Neural cell (in vitro differentiated cells): ENCODE measurements at regions not wholly inside any gene's neighbourhood (a gene's known extent, or its start where the extent isn't known, plus 50 kb on each side); places are given as distances from the start of the nearest gene placed in this dataset.

Experiments used
- H2AFZ ChIP-seq: fragments of 200-600, 300-800 bp; sonication (generic), shearing (Covaris generic); 2 replicates; pipeline ENCODE4 v1.6.0; 2014; ENCODE audit warnings: low read depth, mild to moderate bottlenecking, antibody characterized with exemption, low read length, moderate library complexity
- H3F3A ChIP-seq: fragments of 200-600 bp; shearing (Covaris generic); 2 replicates; pipeline ENCODE4 v1.6.1; 2016; ENCODE audit warnings: mild to moderate bottlenecking, moderate library complexity, mixed read lengths, antibody characterized with exemption, low read length; ENCODE audit not compliant: insufficient read depth, poor library complexity, severe bottlenecking
- H3K27ac ChIP-seq: fragments of 200-600, 300-800 bp; sonication (generic), shearing (Covaris generic); 2 replicates; pipeline ENCODE4 v1.5.1; 2014; ENCODE audit warnings: mild to moderate bottlenecking, low read length, moderate library complexity
- H3K27me3 ChIP-seq: fragments of 300-800, 200-600 bp; sonication (generic), shearing (Covaris generic); 2 replicates; pipeline ENCODE4 v1.6.0; 2014; ENCODE audit warnings: mild to moderate bottlenecking, low read depth, low read length, moderate library complexity; ENCODE audit not compliant: insufficient read depth
- H3K36me3 ChIP-seq: fragments of 300-800, 200-600 bp; sonication (generic), shearing (Covaris generic); 2 replicates; pipeline ENCODE4 v1.5.1; 2014; ENCODE audit warnings: mild to moderate bottlenecking, antibody characterized with exemption, low read length, moderate library complexity; ENCODE audit not compliant: insufficient read depth
- H3K4me2 ChIP-seq: fragments of 300-800, 200-600 bp; sonication (generic), shearing (Covaris generic); 2 replicates; pipeline ENCODE4 v1.6.0; 2014; ENCODE audit warnings: mild to moderate bottlenecking, low read length
- H3K4me3 ChIP-seq: fragments of 300-800, 200-600 bp; sonication (generic), shearing (Covaris generic); 2 replicates; pipeline ENCODE4 v1.5.1; 2014; ENCODE audit warnings: mild to moderate bottlenecking, low read length, moderate library complexity
- H3K79me2 ChIP-seq: fragments of 200-600 bp; shearing (Covaris generic); replicated peaks from 2 replicates; pipeline ENCODE4 v1.6.0; 2014; ENCODE audit warnings: mild to moderate bottlenecking, low read length, moderate library complexity; ENCODE audit not compliant: insufficient read depth
- H3K9ac ChIP-seq: fragments of 300-800, 200-600 bp; sonication (generic), shearing (Covaris generic); 2 replicates; pipeline ENCODE4 v1.6.1; 2016; ENCODE audit warnings: mild to moderate bottlenecking, low read length, mixed read lengths
- H3K9me2 ChIP-seq: fragments of 200-600 bp; shearing (Covaris generic); 2 replicates; pipeline ENCODE4 v1.6.1; 2016; ENCODE audit warnings: mild to moderate bottlenecking, low read length, mixed read lengths; ENCODE audit not compliant: insufficient read depth
- H3K9me3 ChIP-seq: fragments of 200-600, 300-800 bp; sonication (generic), shearing (Covaris generic); 2 replicates; pipeline ENCODE4 v1.6.1; 2016; ENCODE audit warnings: mild to moderate bottlenecking, mixed run types, low read length, moderate library complexity, mixed read lengths
- H4K20me1 ChIP-seq: fragments of 200-600 bp; shearing (Covaris generic); 2 replicates; pipeline ENCODE4 v1.6.1; 2016; ENCODE audit warnings: mild to moderate bottlenecking, mixed run types; ENCODE audit not compliant: insufficient read depth
- CTCF ChIP-seq: fragments of 450-650 bp; IDR thresholded peaks from 2 replicates; pipeline ENCODE4 v1.5.1; 2014; ENCODE audit warnings: antibody characterized with exemption, mild to moderate bottlenecking, moderate library complexity; ENCODE audit not compliant: poor library complexity, severe bottlenecking
- EP300 ChIP-seq: fragments of 450-650 bp; conservative IDR thresholded peaks from 2 replicates; pipeline ENCODE4 v1.6.1; 2014; ENCODE audit warnings: antibody characterized with exemption, mild to moderate bottlenecking, moderate library complexity; ENCODE audit not compliant: poor library complexity, severe bottlenecking
- EZH2 ChIP-seq: fragments of 200-600, 300-800 bp; shearing (Covaris generic), sonication (generic); IDR thresholded peaks from 2 replicates; pipeline ENCODE4 v1.6.1; 2014; ENCODE audit warnings: antibody characterized with exemption, low read length, borderline replicate concordance, mild to moderate bottlenecking; ENCODE audit not compliant: insufficient read depth, poor library complexity, severe bottlenecking
- MXI1 ChIP-seq: fragments of 450-650 bp; conservative IDR thresholded peaks from 2 replicates; pipeline ENCODE4 v1.6.1; 2014; ENCODE audit warnings: antibody characterized with exemption, mild to moderate bottlenecking; ENCODE audit not compliant: poor library complexity, severe bottlenecking
- POLR2AphosphoS5 ChIP-seq: IDR thresholded peaks from 2 replicates; pipeline ENCODE4 v1.6.1; 2012
- RAD21 ChIP-seq: fragments of 450-650 bp; conservative IDR thresholded peaks from 2 replicates; pipeline ENCODE4 v1.6.1; 2014; ENCODE audit warnings: antibody characterized with exemption, mild to moderate bottlenecking, moderate library complexity
- SMC3 ChIP-seq: fragments of 450-650 bp; conservative IDR thresholded peaks from 2 replicates; pipeline ENCODE4 v1.6.1; 2014; ENCODE audit warnings: antibody characterized with exemption, mild to moderate bottlenecking, moderate library complexity; ENCODE audit not compliant: poor library complexity
- TAF1 ChIP-seq: IDR thresholded peaks from 2 replicates; pipeline ENCODE4 v1.6.1; 2012; ENCODE audit warnings: low read depth
- TF ChIP-seq, protein P1 (sequence below): IDR thresholded peaks from 2 replicates; pipeline ENCODE4 v1.6.1; 2012; ENCODE audit warnings: borderline replicate concordance

DNA sequence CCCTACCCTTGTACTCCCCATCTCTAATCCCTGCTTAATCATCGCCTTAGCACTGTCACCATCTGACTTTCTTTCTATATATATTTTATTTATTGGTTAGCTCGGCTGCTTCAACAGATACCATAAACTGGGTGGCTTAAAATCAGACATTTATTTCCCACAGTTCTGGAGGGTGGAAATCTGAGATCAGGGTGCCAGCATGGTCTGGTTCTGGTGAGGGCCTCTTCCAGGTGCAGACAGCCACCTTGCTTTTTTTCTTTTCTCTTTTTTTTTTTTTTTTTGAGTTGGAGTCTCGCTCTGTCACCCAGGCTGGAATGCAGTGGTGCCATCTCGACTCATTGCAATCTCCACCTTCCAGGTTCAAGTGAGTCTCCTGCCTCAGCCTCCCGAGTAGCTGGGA, 127.5 kb upstream of the ESR1 start:
- Histone ChIP-seq H3K79me2 (no peaks in the 10 kb centered on the region), H3F3A (no peaks in the 10 kb centered on the region), H3K36me3 (no peaks in the 10 kb centered on the region), H3K27me3 (no peaks in the 10 kb centered on the region), H3K27ac (no peak overlapping the region), H3K4me3 (no peak overlapping the region), H3K9me3 (no peaks in the 10 kb centered on the region), H3K9ac (no peak overlapping the region), H3K9me2 (no peaks in the 10 kb centered on the region), H2AFZ (no peak overlapping the region), H4K20me1 (no peaks in the 10 kb centered on the region), H3K4me2 (no peak overlapping the region)
- no peak for TF ChIP-seq MXI1
- no peak for TF ChIP-seq EP300
- no peak for TF ChIP-seq SMC3
- no peak for TF ChIP-seq TAF1
- no peak for TF ChIP-seq EZH2
- TF ChIP-seq RAD21, result no peak
- TF ChIP-seq CTCF, result no peak
- TF ChIP-seq POLR2AphosphoS5, result no peak

GRCh38 chr6:151680846-151681432, 126.5 kb upstream of the ESR1 start:
- no peak overlapping the region for H3K4me2 ChIP-seq
- TF ChIP-seq, protein P1, sequence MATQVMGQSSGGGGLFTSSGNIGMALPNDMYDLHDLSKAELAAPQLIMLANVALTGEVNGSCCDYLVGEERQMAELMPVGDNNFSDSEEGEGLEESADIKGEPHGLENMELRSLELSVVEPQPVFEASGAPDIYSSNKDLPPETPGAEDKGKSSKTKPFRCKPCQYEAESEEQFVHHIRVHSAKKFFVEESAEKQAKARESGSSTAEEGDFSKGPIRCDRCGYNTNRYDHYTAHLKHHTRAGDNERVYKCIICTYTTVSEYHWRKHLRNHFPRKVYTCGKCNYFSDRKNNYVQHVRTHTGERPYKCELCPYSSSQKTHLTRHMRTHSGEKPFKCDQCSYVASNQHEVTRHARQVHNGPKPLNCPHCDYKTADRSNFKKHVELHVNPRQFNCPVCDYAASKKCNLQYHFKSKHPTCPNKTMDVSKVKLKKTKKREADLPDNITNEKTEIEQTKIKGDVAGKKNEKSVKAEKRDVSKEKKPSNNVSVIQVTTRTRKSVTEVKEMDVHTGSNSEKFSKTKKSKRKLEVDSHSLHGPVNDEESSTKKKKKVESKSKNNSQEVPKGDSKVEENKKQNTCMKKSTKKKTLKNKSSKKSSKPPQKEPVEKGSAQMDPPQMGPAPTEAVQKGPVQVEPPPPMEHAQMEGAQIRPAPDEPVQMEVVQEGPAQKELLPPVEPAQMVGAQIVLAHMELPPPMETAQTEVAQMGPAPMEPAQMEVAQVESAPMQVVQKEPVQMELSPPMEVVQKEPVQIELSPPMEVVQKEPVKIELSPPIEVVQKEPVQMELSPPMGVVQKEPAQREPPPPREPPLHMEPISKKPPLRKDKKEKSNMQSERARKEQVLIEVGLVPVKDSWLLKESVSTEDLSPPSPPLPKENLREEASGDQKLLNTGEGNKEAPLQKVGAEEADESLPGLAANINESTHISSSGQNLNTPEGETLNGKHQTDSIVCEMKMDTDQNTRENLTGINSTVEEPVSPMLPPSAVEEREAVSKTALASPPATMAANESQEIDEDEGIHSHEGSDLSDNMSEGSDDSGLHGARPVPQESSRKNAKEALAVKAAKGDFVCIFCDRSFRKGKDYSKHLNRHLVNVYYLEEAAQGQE, result no peak
- no peak for TF ChIP-seq CTCF
- TF ChIP-seq EZH2, result no peak
- no peak for TF ChIP-seq EP300
- TF ChIP-seq SMC3, result no peak
- no peak for TF ChIP-seq TAF1
- no peak for TF ChIP-seq MXI1
- TF ChIP-seq POLR2AphosphoS5, result no peak
- no peak for TF ChIP-seq RAD21
- H3K27ac ChIP-seq, result no peak overlapping the region

More at GRCh38 chr6:151680846-151681432, 126.5 kb upstream of the ESR1 start:
- H3K36me3 ChIP-seq, result no peaks in the 10 kb centered on the region
- no peak overlapping the region for H3K4me3 ChIP-seq
- H2AFZ ChIP-seq, result no peak overlapping the region
- H4K20me1 ChIP-seq, result no peaks in the 10 kb centered on the region
- H3K9me2 ChIP-seq, result no peaks in the 10 kb centered on the region
- no peak overlapping the region for H3K9ac ChIP-seq
- no peaks in the 10 kb centered on the region for H3K27me3 ChIP-seq
- no peaks in the 10 kb centered on the region for H3F3A ChIP-seq
- no peaks in the 10 kb centered on the region for H3K9me3 ChIP-seq
- no peaks in the 10 kb centered on the region for H3K79me2 ChIP-seq
